Lung (tissue), 11 donors: ENCODE measurements at regions not wholly inside any gene's neighbourhood (a gene's known extent, or its start where the extent isn't known, plus 50 kb on each side); places are given as distances from the start of the nearest gene placed in this dataset.

Source experiments
- ATAC-seq: fragments of 200-7000 bp; cut with Tn5 transposase; one replicate; pipeline ENCODE4 v1.9.1; 2020; ENCODE audit warnings: moderate number of reproducible peaks; ENCODE audit not compliant: insufficient read depth, low FRiP score
- DNase-seq, 3 donors: peaks; one replicate each; pipeline ENCODE4 v3.0.0-alpha.2; 2013 to 2017
- H3K27ac ChIP-seq, 2 donors: one replicate each; pipeline ENCODE4 v1.5.1; 2013; ENCODE audit warnings: mild to moderate bottlenecking in 2 of 2, moderate library complexity in 2 of 2, control low read depth in 1 of 2, inconsistent platforms in 1 of 2, low read depth in 1 of 2, low read length in 1 of 2
- H3K27me3 ChIP-seq, 3 donors: one replicate each; pipeline ENCODE4 v1.5.1; 2013; ENCODE audit warnings: low read length in 2 of 3; ENCODE audit not compliant: control insufficient read depth in 3 of 3, insufficient read depth in 3 of 3
- H3K36me3 ChIP-seq, 4 donors: one replicate each; pipeline ENCODE4 v1.5.1; 2013; ENCODE audit warnings: low read length in 4 of 4, mild to moderate bottlenecking in 1 of 4, moderate library complexity in 1 of 4; ENCODE audit not compliant: control insufficient read depth in 4 of 4, insufficient read depth in 4 of 4
- H3K4me1 ChIP-seq, 5 donors: one replicate each; pipeline ENCODE4 v1.5.1; 2013; ENCODE audit warnings: low read length in 5 of 5, mild to moderate bottlenecking in 2 of 5, moderate library complexity in 1 of 5; ENCODE audit not compliant: control insufficient read depth in 5 of 5, insufficient read depth in 5 of 5
- H3K4me3 ChIP-seq: one replicate; pipeline ENCODE4 v1.5.1; 2013; ENCODE audit warnings: mild to moderate bottlenecking, control low read depth, moderate library complexity
- H3K9ac ChIP-seq, 2 donors: one replicate each; pipeline ENCODE4 v1.5.1; 2013; ENCODE audit warnings: low read length in 2 of 2, control low read depth in 1 of 2; ENCODE audit not compliant: insufficient read depth in 1 of 2
- H3K9me3 ChIP-seq, 4 donors: one replicate each; pipeline ENCODE4 v1.5.1; 2013; ENCODE audit warnings: low read length in 3 of 4, mild to moderate bottlenecking in 1 of 4, moderate library complexity in 1 of 4; ENCODE audit not compliant: control insufficient read depth in 4 of 4, insufficient read depth in 3 of 4
- WGBS, 2 donors: extraction: QIAGEN DNeasy Blood & Tissue Kit; methylation state at CpG; one replicate each; pipeline ENCODE4 v1.1.7; 2013; 5-methylcytosine and 5-hydroxymethylcytosine counted together
- TF ChIP-seq, protein P1 (sequence below): IDR thresholded peaks from 2 replicates; pipeline ENCODE4 v1.5.1; 2012; ENCODE audit warnings: mild to moderate bottlenecking; ENCODE audit errors: control extremely low read depth, extremely low read depth
- donor health status: control.
- donor health status: control.
- donor health status: Bipolar disorder and iron deficiency.
- donor health status: healthy.
- donor health status: DM: yes; HTN: yes; CAD: no.

DNA sequence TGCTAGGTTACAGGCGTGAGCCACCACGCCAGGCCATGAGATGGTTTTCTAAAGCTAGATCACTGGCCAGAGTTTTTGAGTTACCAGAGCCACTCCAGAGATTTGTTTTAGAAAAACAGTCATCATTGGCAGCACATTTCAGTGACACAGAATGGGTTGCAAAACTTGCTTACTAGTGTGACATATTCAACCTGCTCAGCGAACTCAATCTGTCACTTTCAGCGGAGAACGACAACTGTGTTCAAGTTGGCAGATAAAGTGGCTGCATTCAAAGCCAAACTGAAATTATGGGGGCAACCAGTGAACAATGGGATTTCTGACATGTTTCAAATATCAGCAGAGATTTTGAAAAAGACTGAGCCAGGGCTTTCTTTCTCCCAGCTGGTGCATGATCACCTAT, 456.3 kb upstream of the ISX start:
- TF ChIP-seq, protein P1, sequence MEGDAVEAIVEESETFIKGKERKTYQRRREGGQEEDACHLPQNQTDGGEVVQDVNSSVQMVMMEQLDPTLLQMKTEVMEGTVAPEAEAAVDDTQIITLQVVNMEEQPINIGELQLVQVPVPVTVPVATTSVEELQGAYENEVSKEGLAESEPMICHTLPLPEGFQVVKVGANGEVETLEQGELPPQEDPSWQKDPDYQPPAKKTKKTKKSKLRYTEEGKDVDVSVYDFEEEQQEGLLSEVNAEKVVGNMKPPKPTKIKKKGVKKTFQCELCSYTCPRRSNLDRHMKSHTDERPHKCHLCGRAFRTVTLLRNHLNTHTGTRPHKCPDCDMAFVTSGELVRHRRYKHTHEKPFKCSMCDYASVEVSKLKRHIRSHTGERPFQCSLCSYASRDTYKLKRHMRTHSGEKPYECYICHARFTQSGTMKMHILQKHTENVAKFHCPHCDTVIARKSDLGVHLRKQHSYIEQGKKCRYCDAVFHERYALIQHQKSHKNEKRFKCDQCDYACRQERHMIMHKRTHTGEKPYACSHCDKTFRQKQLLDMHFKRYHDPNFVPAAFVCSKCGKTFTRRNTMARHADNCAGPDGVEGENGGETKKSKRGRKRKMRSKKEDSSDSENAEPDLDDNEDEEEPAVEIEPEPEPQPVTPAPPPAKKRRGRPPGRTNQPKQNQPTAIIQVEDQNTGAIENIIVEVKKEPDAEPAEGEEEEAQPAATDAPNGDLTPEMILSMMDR: no peak
- H3K9ac ChIP-seq: no peak overlapping the region
- no peaks in the 10 kb centered on the region for H3K36me3 ChIP-seq
- no peak for DNase-seq
- no peak overlapping the region for H3K27ac ChIP-seq
- no peaks in the 10 kb centered on the region for H3K4me1 ChIP-seq
- no peaks in the 10 kb centered on the region for H3K9me3 ChIP-seq
- WGBS, 2 donors: 89 to 95% methylated on average over 5 of the region's 5 CpGs
- H3K4me3 ChIP-seq: no peak overlapping the region
- no peak for ATAC-seq
- no peaks in the 10 kb centered on the region for H3K27me3 ChIP-seq

DNA sequence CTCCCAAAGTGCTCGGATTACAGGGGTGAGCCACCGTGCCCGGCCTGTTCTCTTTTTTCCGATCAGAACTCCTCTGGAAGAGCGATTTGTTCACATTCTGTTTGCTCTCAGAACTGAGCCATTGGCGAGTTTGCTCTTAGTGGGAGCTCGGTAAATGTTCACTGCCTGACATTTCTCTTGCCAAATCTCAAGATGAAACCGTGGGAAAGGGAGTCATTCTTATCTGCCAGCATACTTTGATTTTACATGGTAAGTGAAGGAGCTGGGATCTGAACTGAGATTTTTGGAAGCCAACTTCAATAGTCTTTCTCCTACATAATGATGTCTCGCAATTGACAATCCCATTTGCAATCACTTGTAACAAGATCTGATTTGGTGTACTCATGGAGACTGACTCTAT, 445.8 kb upstream of the ISX start:
- WGBS, 2 donors: 79 to 84% methylated on average over 9 of the region's 9 CpGs
- TF ChIP-seq, protein P1: no peak
- Histone ChIP-seq H3K9me3 (no peaks in the 10 kb centered on the region), H3K27ac (no peak overlapping the region), H3K9ac (no peak overlapping the region), H3K4me3 (no peak overlapping the region), H3K4me1 (no peaks in the 10 kb centered on the region), H3K27me3 (no peaks in the 10 kb centered on the region), H3K36me3 (no peaks in the 10 kb centered on the region)
- ATAC-seq (no peak), DNase-seq (no peak)

DNA sequence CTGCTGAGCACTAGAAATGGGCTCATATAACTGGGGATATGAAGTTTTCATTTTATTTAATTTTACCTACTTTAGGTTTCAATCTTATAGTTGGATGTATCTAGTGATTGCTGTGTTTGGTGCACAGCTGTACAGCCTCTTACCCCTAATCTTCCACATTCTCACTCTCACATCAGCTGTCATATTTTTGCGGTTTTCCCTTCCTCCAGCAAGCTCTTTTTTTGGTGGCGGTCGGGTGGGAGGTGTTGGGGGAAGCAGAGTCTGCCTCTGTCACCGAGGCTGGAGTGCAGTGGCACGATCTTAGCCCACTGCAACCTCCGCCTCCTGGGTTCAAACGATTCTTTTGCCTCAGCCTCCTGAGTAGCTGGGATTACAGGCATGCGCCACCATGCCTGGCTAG, 445.1 kb upstream of the ISX start:
- H3K9ac ChIP-seq: no peak overlapping the region
- no peaks in the 10 kb centered on the region for H3K27me3 ChIP-seq
- H3K4me3 ChIP-seq: no peak overlapping the region
- H3K27ac ChIP-seq: no peak overlapping the region
- H3K4me1 ChIP-seq: no peaks in the 10 kb centered on the region
- ATAC-seq: no peak
- H3K36me3 ChIP-seq: no peaks in the 10 kb centered on the region
- DNase-seq: no peak
- 76 to 79% methylated on average over 8 of the region's 8 CpGs for WGBS, 2 donors
- TF ChIP-seq, protein P1: no peak
- H3K9me3 ChIP-seq: no peaks in the 10 kb centered on the region

DNA sequence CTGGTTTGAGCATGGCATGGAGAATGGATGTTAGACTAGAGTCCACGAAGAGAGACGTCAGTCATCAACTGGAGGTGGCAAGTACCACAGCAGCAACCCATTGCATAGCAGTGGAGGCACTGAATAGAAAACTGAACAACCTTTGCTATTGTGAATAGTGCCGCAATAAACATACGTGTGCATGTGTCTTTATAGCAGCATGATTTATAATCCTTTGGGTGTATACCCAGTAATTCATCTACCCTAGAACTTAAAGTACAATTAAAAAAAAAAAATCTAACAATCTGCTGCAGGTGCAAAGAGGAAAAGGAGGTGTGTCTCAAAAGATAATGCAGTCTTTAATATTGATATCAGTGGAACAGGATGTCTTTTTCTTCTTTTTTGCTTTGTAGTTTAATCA, 443.4 kb upstream of the ISX start:
- H3K27me3 ChIP-seq: no peaks in the 10 kb centered on the region
- H3K4me1 ChIP-seq: no peaks in the 10 kb centered on the region
- 83 to 91% methylated on average over 4 of the region's 4 CpGs for WGBS, 2 donors
- no peak overlapping the region for H3K4me3 ChIP-seq
- H3K36me3 ChIP-seq: no peaks in the 10 kb centered on the region
- DNase-seq (no peak), ATAC-seq (no peak)
- H3K9ac ChIP-seq: no peak overlapping the region
- no peaks in the 10 kb centered on the region for H3K9me3 ChIP-seq
- TF ChIP-seq, protein P1: no peak
- no peak overlapping the region for H3K27ac ChIP-seq
